ENCODE measurements at regions not wholly inside any gene's neighbourhood (a gene's known extent, or its start where the extent isn't known, plus 50 kb on each side); places are given as distances from the start of the nearest gene placed in this dataset.

DNA sequence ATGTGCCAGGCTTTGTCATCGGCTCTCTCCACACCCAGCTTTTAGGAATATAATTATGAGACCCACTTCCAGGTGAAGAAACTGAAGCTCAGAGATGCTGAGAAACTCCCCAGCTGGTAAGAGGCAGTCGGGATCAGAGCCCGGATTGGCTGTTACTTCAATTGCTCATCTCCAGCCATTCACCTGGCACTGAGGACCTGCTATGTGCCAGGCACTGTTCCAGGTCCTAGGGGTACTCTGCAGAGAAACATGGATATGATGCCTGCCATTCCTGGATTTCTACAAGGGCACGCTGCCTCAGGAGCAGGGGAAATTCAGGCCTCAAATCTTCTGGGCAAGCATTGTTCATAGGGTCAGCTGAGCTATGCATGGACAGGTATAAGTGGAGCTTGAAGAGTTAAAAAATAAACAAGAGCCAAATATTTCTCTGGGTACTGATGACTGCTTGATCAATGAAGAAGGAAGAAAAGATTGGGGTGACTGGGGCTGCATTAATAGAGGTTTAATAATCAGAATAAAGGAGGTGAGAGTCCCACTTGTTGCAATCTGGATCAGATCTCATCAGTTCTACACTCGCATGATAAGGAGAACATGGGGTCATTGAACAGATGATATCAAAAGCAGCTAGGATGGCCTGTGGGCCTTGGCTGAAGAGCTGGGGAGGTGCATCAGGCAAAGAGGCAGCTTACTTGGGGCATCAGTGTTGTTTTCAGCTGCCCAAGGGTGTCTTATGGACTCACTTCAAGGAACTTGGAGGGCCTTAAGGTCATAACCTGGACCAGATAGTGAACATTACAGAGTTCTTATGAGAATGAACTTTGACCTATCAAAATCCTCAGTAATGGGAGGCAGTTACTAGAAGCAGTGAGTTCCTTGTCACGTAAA lies 80.9 kb upstream of the TOX2 start:
- H3K27ac ChIP-seq = no peak overlapping the region
- no peaks in the 10 kb centered on the region for H3K4me1 ChIP-seq
- H3K4me3 ChIP-seq = no peak overlapping the region
- no peak for DNase-seq
- peaks cover 0 to 8% (median 0%) of the 10 kb centered on the region in 12 donors for H3K9me3 ChIP-seq
- H3K36me3 ChIP-seq = no peaks in the 10 kb centered on the region
- WGBS, 4 donors = 79 to 83% (median 81%) methylated on average over 6 of the region's 6 CpGs
- TF ChIP-seq POLR2A (IDR thresholded peaks at IDR 0.05) = no peak
- TF ChIP-seq, protein P1, sequence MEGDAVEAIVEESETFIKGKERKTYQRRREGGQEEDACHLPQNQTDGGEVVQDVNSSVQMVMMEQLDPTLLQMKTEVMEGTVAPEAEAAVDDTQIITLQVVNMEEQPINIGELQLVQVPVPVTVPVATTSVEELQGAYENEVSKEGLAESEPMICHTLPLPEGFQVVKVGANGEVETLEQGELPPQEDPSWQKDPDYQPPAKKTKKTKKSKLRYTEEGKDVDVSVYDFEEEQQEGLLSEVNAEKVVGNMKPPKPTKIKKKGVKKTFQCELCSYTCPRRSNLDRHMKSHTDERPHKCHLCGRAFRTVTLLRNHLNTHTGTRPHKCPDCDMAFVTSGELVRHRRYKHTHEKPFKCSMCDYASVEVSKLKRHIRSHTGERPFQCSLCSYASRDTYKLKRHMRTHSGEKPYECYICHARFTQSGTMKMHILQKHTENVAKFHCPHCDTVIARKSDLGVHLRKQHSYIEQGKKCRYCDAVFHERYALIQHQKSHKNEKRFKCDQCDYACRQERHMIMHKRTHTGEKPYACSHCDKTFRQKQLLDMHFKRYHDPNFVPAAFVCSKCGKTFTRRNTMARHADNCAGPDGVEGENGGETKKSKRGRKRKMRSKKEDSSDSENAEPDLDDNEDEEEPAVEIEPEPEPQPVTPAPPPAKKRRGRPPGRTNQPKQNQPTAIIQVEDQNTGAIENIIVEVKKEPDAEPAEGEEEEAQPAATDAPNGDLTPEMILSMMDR (IDR thresholded peaks at IDR 0.05) = no peak
- intact Hi-C loops (cut with DNase I) = loop anchor here in 1 of 10 donors (5.0 kb wide), 1 partner anchor 81 kb away; no protein-coding TSS in a partner anchor
- H3K27me3 ChIP-seq = peaks cover 0 to 24% (median 0%) of the 10 kb centered on the region in 9 donors
- no peak for ATAC-seq

DNA sequence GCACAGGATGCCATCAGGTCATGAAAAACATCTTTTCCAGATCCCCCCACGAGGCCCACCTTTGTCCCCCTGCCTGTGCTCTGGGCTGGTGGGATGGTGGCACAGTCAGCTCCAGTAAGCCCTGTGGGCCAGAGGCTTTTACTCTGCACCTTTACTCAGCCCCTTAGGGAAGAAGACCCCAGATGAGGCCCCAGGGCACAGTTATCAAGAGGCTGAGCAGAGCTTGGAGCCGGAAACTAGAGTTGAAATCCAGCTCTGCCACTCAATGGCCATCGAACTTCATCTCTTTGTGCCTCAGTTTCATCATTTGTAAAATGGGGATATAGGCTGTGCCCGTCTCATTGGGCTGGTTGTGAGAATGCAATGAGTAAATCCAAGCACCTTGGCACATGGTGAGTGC lies 81.7 kb upstream of the TOX2 start:
- no peak for DNase-seq
- no peak for TF ChIP-seq POLR2A (IDR thresholded peaks at IDR 0.05)
- TF ChIP-seq, protein P1 (IDR thresholded peaks at IDR 0.05) = no peak
- no peak for ATAC-seq
- no peaks in the 10 kb centered on the region for H3K4me1 ChIP-seq
- H3K36me3 ChIP-seq = no peaks in the 10 kb centered on the region
- H3K27me3 ChIP-seq = peaks cover 0 to 32% (median 0%) of the 10 kb centered on the region in 9 donors
- WGBS, 4 donors = 64 to 80% (median 74%) methylated on average over 4 of the region's 4 CpGs
- H3K27ac ChIP-seq = no peak overlapping the region
- H3K9me3 ChIP-seq = peaks cover 0 to 8% (median 0%) of the 10 kb centered on the region in 12 donors
- no peak overlapping the region for H3K4me3 ChIP-seq
- intact Hi-C loops (cut with DNase I) = loop anchor here in 1 of 10 donors (5.0 kb wide), 1 partner anchor 81 kb away; no protein-coding TSS in a partner anchor

GRCh38 chr20:43832096-43832816 lies 82.4 kb upstream of the TOX2 start:
- Histone ChIP-seq H3K27ac (no peak overlapping the region), H3K4me3 (no peak overlapping the region), H3K4me1 (no peaks in the 10 kb centered on the region), H3K9me3 (peaks cover 0 to 8% (median 0%) of the 10 kb centered on the region in 12 donors), H3K27me3 (peaks cover 0 to 32% (median 0%) of the 10 kb centered on the region in 9 donors), H3K36me3 (no peaks in the 10 kb centered on the region)
- ATAC-seq (no peak), DNase-seq (no peak)
- TF ChIP-seq, protein P1 (IDR thresholded peaks at IDR 0.05) = no peak
- TF ChIP-seq POLR2A (IDR thresholded peaks at IDR 0.05) = no peak
- intact Hi-C loops (cut with DNase I) = loop anchor here in 1 of 10 donors (5.0 kb wide), 1 partner anchor 80 kb away; no protein-coding TSS in a partner anchor
- WGBS, 4 donors = 31 to 37% (median 33%) methylated on average over 9 of the region's 9 CpGs

Measured in heart left ventricle (tissue), 16 donors.